Activated CD4-positive, alpha-beta T cell treated with anti-CD3 and anti-CD28 coated beads, Interleukin-2, amount 50 U/mL, for 1 hour (primary cell): ENCODE measurements at regions not wholly inside any gene's neighbourhood (a gene's known extent, or its start where the extent isn't known, plus 50 kb on each side); places are given as distances from the start of the nearest gene placed in this dataset.

Source experiments
- DNase-seq: peaks from one replicate; pipeline ENCODE4 v3.0.0-alpha.2; 2020

GRCh38 chr22:27615408-27615807 lies 186.1 kb downstream of the MN1 start:
- no peak for DNase-seq

- DNase-seq, result no peak
Measured at GRCh38 chr22:27616033-27616432, 185.5 kb downstream of the MN1 start.

- DNase-seq, result no peak
Measured at GRCh38 chr22:27617214-27617881, 184.2 kb downstream of the MN1 start.

- DNase-seq, result no peak
Measured at GRCh38 chr22:27620367-27621154, 181.0 kb downstream of the MN1 start.

GRCh38 chr22:27621486-27622070 lies 180.0 kb downstream of the MN1 start:
- no peak for DNase-seq

- DNase-seq, result no peak
Measured at GRCh38 chr22:27624042-27624441, 177.5 kb downstream of the MN1 start.

GRCh38 chr22:27624705-27625104 lies 176.9 kb downstream of the MN1 start:
- DNase-seq, result no peak

GRCh38 chr22:27625769-27626674 lies 175.5 kb downstream of the MN1 start:
- DNase-seq, result no peak

GRCh38 chr22:27626675-27627443 lies 174.7 kb downstream of the MN1 start:
- DNase-seq, result no peak

GRCh38 chr22:27627444-27627833 lies 174.1 kb downstream of the MN1 start:
- no peak for DNase-seq

- DNase-seq, result no peak
Measured at GRCh38 chr22:27627901-27628300, 173.7 kb downstream of the MN1 start.

GRCh38 chr22:27628341-27628740 lies 173.2 kb downstream of the MN1 start:
- no peak for DNase-seq

GRCh38 chr22:27628891-27629631 lies 172.5 kb downstream of the MN1 start:
- no peak for DNase-seq

GRCh38 chr22:27629908-27630673 lies 171.5 kb downstream of the MN1 start:
- DNase-seq, result no peak

GRCh38 chr22:27630754-27631153 lies 170.8 kb downstream of the MN1 start:
- DNase-seq, result no peak

- no peak for DNase-seq
Measured at GRCh38 chr22:27631641-27632040, 169.9 kb downstream of the MN1 start.

- DNase-seq, result no peak
Measured at GRCh38 chr22:27632451-27633295, 168.9 kb downstream of the MN1 start.

- DNase-seq, result no peak
Measured at GRCh38 chr22:27633296-27633871, 168.2 kb downstream of the MN1 start.

GRCh38 chr22:27634043-27634740 lies 167.4 kb downstream of the MN1 start:
- DNase-seq, result no peak
